ENCODE measurements at regions not wholly inside any gene's neighbourhood (a gene's known extent, or its start where the extent isn't known, plus 50 kb on each side); places are given as distances from the start of the nearest gene placed in this dataset.

GRCh38 chr5:154624341-154624740 is 130.8 kb upstream of the LARP1 start:
- Histone ChIP-seq H3K36me3 (ENCODE audit: control insufficient read depth, insufficient read depth, low read length) (no peaks in the 10 kb centered on the region), H3K9me3 (ENCODE audit: control insufficient read depth, low read length) (no peaks in the 10 kb centered on the region), H3K27ac (ENCODE audit: low read depth, low read length) (no peak overlapping the region), H3K27me3 (ENCODE audit: control insufficient read depth, insufficient read depth, low read length, poor library complexity, severe bottlenecking) (no peaks in the 10 kb centered on the region), H3K9ac (ENCODE audit: extremely low read depth, low read length, poor library complexity, severe bottlenecking) (no peak overlapping the region), H3K4me3 (ENCODE audit: low read length) (no peak overlapping the region), H3K4me1 (ENCODE audit: control insufficient read depth, insufficient read depth, low read length) (no peaks in the 10 kb centered on the region)
- no peak for DNase-seq
- TF ChIP-seq CTCF (conservative IDR thresholded peaks at IDR 0.05): no peak
- no peak overlapping the region for H3K27ac Mint-ChIP-seq
- peaks cover 5% of the 10 kb centered on the region for H3K27me3 Mint-ChIP-seq (ENCODE audit: insufficient read depth)
- WGBS, 2 experiments (ENCODE audit: insufficient coverage in 1 of 2, insufficient read length in 1 of 2): 91 to 100% methylated on average over 1 to 3 of the region's 3 CpGs
- no peak overlapping the region for H3K4me3 Mint-ChIP-seq
- no peaks in the 10 kb centered on the region for H3K9me3 Mint-ChIP-seq
- no peaks in the 10 kb centered on the region for H3K4me1 Mint-ChIP-seq
- no peaks in the 10 kb centered on the region for H3K36me3 Mint-ChIP-seq (ENCODE audit: low read depth)

- Mint-ChIP-seq H3K27me3 (ENCODE audit: insufficient read depth) (peaks cover 13% of the 10 kb centered on the region), H3K4me1 (peaks cover 1% of the 10 kb centered on the region), H3K9me3 (no peaks in the 10 kb centered on the region), H3K4me3 (no peak overlapping the region), H3K36me3 (ENCODE audit: low read depth) (no peaks in the 10 kb centered on the region), H3K27ac (no peak overlapping the region)
- no peaks in the 10 kb centered on the region for H3K9me3 ChIP-seq (ENCODE audit: control insufficient read depth, low read length)
- no peaks in the 10 kb centered on the region for H3K27me3 ChIP-seq (ENCODE audit: control insufficient read depth, insufficient read depth, low read length, poor library complexity, severe bottlenecking)
- no peaks in the 10 kb centered on the region for H3K4me1 ChIP-seq (ENCODE audit: control insufficient read depth, insufficient read depth, low read length)
- no peak for DNase-seq
- no peaks in the 10 kb centered on the region for H3K36me3 ChIP-seq (ENCODE audit: control insufficient read depth, insufficient read depth, low read length)
- TF ChIP-seq CTCF (conservative IDR thresholded peaks at IDR 0.05): no peak
- WGBS, 2 experiments (ENCODE audit: insufficient coverage in 1 of 2, insufficient read length in 1 of 2): 100% methylated on average over 1 of the region's 1 CpG; no CpG with 5 or more reads in 1 of the 2 experiments
- H3K9ac ChIP-seq (ENCODE audit: extremely low read depth, low read length, poor library complexity, severe bottlenecking): no peak overlapping the region
- no peak overlapping the region for H3K4me3 ChIP-seq (ENCODE audit: low read length)
- no peak overlapping the region for H3K27ac ChIP-seq (ENCODE audit: low read depth, low read length)
Observed at GRCh38 chr5:154620411-154620810, 134.8 kb upstream of the LARP1 start.

GRCh38 chr5:154618696-154619095 is 136.5 kb upstream of the LARP1 start:
- H3K27me3 ChIP-seq (ENCODE audit: control insufficient read depth, insufficient read depth, low read length, poor library complexity, severe bottlenecking): no peaks in the 10 kb centered on the region
- no peaks in the 10 kb centered on the region for H3K9me3 Mint-ChIP-seq
- no peak for TF ChIP-seq CTCF (conservative IDR thresholded peaks at IDR 0.05)

More at GRCh38 chr5:154618696-154619095, 136.5 kb upstream of the LARP1 start:
- Histone ChIP-seq H3K36me3 (ENCODE audit: control insufficient read depth, insufficient read depth, low read length) (no peaks in the 10 kb centered on the region), H3K27ac (ENCODE audit: low read depth, low read length) (no peak overlapping the region), H3K4me3 (ENCODE audit: low read length) (no peak overlapping the region), H3K9ac (ENCODE audit: extremely low read depth, low read length, poor library complexity, severe bottlenecking) (no peak overlapping the region), H3K9me3 (ENCODE audit: control insufficient read depth, low read length) (peaks cover 9% of the 10 kb centered on the region), H3K4me1 (ENCODE audit: control insufficient read depth, insufficient read depth, low read length) (no peaks in the 10 kb centered on the region)
- H3K27me3 Mint-ChIP-seq (ENCODE audit: insufficient read depth): peaks cover 15% of the 10 kb centered on the region
- H3K36me3 Mint-ChIP-seq (ENCODE audit: low read depth): no peaks in the 10 kb centered on the region
- H3K4me3 Mint-ChIP-seq: no peak overlapping the region
- DNase-seq: no peak
- H3K4me1 Mint-ChIP-seq: peaks cover 1% of the 10 kb centered on the region
- no peak overlapping the region for H3K27ac Mint-ChIP-seq
